Heart left ventricle (tissue), 13 donors: ENCODE measurements at regions not wholly inside any gene's neighbourhood (a gene's known extent, or its start where the extent isn't known, plus 50 kb on each side); places are given as distances from the start of the nearest gene placed in this dataset.

ENCODE experiments used
- POLR2A ChIP-seq, 2 donors: fragments of 450-650 bp; IDR thresholded peaks; one replicate each; pipeline ENCODE4 v1.6.1; 2017; ENCODE audit warnings: antibody characterized with exemption in 2 of 2, mild to moderate bottlenecking in 2 of 2, moderate library complexity in 2 of 2
- TF ChIP-seq, protein P1 (sequence below), 12 donors: fragments of 200-600 bp; sonication (generic) in 4 of 12; IDR thresholded peaks; one replicate each; pipeline versions ENCODE4 v1.5.0 to v1.8.0; 2018 to 2022; ENCODE audit warnings: antibody characterized with exemption in 12 of 12, mild to moderate bottlenecking in 5 of 12
- donor health status: ischemic (EF 13 %, LVEDD 7.1; RV severe dilation, severe dysfunction).
- donor health status: DM: no; HTN: yes; CAD: no.
- donor health status: DM: no; HTN: no; CAD: no.
- donor health status: ischemic (EF 25% LVEDD 6.9; RV normal size, moderate dysfunction).
- donor health status: ischemic (EF 25% LVEDD 5.7; RV mildly dilated, moderate dysfunction).
- donor health status: ischemic (EF 35%, LVEDD 5.7; RV mildly dilated, moderate dysfunction).
- donor health status: nonischemic (EF 11% LVEDD 7.7; RV severe dilation, severe dysfunction).
- donor health status: DM: yes; HTN: yes; CAD: no.
- donor health status: PGD.
- donor health status: ischemic (EF 29% LVEDD 5.4; RV normal size, mild dysfunction).
- donor health status: nonischemic (EF 23%, LVEDD 6.1; RV moderate dilation, normal function).

DNA sequence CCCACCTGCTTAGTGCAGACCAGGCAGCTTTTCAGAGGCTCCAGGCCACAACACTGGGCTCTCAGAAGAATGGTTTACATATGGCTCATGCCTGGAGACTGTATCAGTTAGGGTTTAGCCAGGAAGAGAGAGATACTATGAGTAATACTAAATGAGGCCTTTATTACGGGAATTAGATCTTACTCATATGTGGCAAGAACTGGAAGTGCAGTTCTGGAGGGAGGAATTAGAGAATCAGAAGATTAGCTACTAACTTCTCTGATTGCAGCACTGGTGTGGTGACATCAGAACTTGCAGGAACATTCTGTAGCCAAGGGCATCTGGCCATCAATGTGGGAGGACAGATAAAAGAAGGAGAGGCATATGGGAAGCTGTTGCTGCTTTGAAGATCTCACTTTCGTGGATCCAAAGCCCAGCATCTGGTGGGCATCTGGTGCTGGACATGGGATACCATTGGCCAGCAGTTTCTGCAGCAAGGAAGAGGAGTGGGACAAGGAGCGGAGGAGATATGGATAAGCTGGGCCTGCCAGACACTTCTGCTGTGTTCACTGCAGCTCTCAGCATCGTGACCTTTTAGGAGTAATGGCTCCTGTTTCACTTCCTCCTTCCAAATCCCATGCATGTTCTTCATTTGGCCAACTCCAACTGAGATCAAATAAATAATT, 248.5 kb downstream of the BTBD3 start:
- TF ChIP-seq, protein P1, sequence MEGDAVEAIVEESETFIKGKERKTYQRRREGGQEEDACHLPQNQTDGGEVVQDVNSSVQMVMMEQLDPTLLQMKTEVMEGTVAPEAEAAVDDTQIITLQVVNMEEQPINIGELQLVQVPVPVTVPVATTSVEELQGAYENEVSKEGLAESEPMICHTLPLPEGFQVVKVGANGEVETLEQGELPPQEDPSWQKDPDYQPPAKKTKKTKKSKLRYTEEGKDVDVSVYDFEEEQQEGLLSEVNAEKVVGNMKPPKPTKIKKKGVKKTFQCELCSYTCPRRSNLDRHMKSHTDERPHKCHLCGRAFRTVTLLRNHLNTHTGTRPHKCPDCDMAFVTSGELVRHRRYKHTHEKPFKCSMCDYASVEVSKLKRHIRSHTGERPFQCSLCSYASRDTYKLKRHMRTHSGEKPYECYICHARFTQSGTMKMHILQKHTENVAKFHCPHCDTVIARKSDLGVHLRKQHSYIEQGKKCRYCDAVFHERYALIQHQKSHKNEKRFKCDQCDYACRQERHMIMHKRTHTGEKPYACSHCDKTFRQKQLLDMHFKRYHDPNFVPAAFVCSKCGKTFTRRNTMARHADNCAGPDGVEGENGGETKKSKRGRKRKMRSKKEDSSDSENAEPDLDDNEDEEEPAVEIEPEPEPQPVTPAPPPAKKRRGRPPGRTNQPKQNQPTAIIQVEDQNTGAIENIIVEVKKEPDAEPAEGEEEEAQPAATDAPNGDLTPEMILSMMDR (IDR thresholded peaks at IDR 0.05), result no peak
- no peak for TF ChIP-seq POLR2A (IDR thresholded peaks at IDR 0.05)
